Astrocyte (in vitro differentiated cells and primary cell): ENCODE measurements at regions not wholly inside any gene's neighbourhood (a gene's known extent, or its start where the extent isn't known, plus 50 kb on each side); places are given as distances from the start of the nearest gene placed in this dataset.

Source experiments
- DNase-seq: peaks from one replicate; pipeline ENCODE4 v3.0.0-alpha.2; 2010; ENCODE audit warnings: low read depth
- FAIRE-seq: peaks from 2 replicates; lab custom pipeline; 2011; peaks lifted over from hg19 to GRCh38; lab: Jason Lieb, UNC
- H2AFZ ChIP-seq: 2 replicates; pipeline ENCODE4 v1.6.0; 2012; ENCODE audit warnings: low read depth, low read length, inconsistent platforms
- H3K27ac ChIP-seq: 2 replicates; pipeline ENCODE4 v1.5.1; 2011; ENCODE audit warnings: low read depth, low read length, inconsistent platforms
- H3K27me3 ChIP-seq: 2 replicates; pipeline ENCODE4 v1.6.0; 2011; ENCODE audit warnings: low read length, inconsistent platforms; ENCODE audit not compliant: insufficient read depth
- H3K36me3 ChIP-seq: 2 replicates; pipeline ENCODE4 v1.5.1; 2011; ENCODE audit warnings: low read length, inconsistent platforms; ENCODE audit not compliant: insufficient read depth
- H3K4me1 ChIP-seq: 2 replicates; pipeline ENCODE4 v1.5.1; 2011; ENCODE audit warnings: low read length, inconsistent platforms; ENCODE audit not compliant: insufficient read depth
- H3K4me2 ChIP-seq: 2 replicates; pipeline ENCODE4 v1.6.0; 2012; ENCODE audit warnings: low read length, inconsistent platforms
- H3K4me3 ChIP-seq: 2 replicates; pipeline ENCODE4 v1.5.1; 2011; ENCODE audit warnings: low read depth, mild to moderate bottlenecking, low read length, inconsistent platforms; ENCODE audit not compliant: insufficient read depth
- H3K79me2 ChIP-seq: 2 replicates; pipeline ENCODE4 v1.6.0; 2012; ENCODE audit warnings: mild to moderate bottlenecking, low read length, inconsistent platforms; ENCODE audit not compliant: insufficient read depth
- H3K9ac ChIP-seq: 2 replicates; pipeline ENCODE4 v1.6.0; 2012; ENCODE audit warnings: mild to moderate bottlenecking, low read length, inconsistent platforms
- H3K9me3 ChIP-seq: 2 replicates; pipeline ENCODE4 v1.5.1; 2012; ENCODE audit warnings: low read depth, mild to moderate bottlenecking, low read length, inconsistent platforms; ENCODE audit not compliant: insufficient read depth
- H4K20me1 ChIP-seq: 2 replicates; pipeline ENCODE4 v1.6.0; 2012; ENCODE audit warnings: low read length, inconsistent platforms; ENCODE audit not compliant: insufficient read depth
- H3K27ac Mint-ChIP-seq: one replicate; pipeline ENCODE4 v1.8.0; 2021; ENCODE audit warnings: mild to moderate bottlenecking, mixed read lengths; ENCODE audit not compliant: unreplicated experiment
- H3K27me3 Mint-ChIP-seq: one replicate; pipeline ENCODE4 v1.8.0; 2021; ENCODE audit warnings: low read depth, mixed read lengths; ENCODE audit not compliant: unreplicated experiment
- H3K36me3 Mint-ChIP-seq: one replicate; pipeline ENCODE4 v1.8.0; 2021; ENCODE audit warnings: low read depth, mixed read lengths; ENCODE audit not compliant: unreplicated experiment
- H3K4me1 Mint-ChIP-seq: one replicate; pipeline ENCODE4 v1.8.0; 2021; ENCODE audit warnings: low read depth, mixed read lengths; ENCODE audit not compliant: unreplicated experiment
- H3K4me3 Mint-ChIP-seq: one replicate; pipeline ENCODE4 v1.8.0; 2021; ENCODE audit warnings: mild to moderate bottlenecking, moderate library complexity, mixed read lengths; ENCODE audit not compliant: unreplicated experiment
- H3K9me3 Mint-ChIP-seq: one replicate; pipeline ENCODE4 v1.8.0; 2021; ENCODE audit warnings: mild to moderate bottlenecking, mixed read lengths; ENCODE audit not compliant: unreplicated experiment
- CTCF ChIP-seq: IDR thresholded peaks from 2 replicates; pipeline ENCODE4 v1.5.1; 2011; ENCODE audit warnings: low read depth, mild to moderate bottlenecking, inconsistent platforms, low read length, moderate library complexity; ENCODE audit not compliant: insufficient read depth
- EZH2 ChIP-seq: IDR thresholded peaks from 2 replicates; pipeline ENCODE4 v1.6.1; 2012; ENCODE audit warnings: mild to moderate bottlenecking, low read length, inconsistent platforms; ENCODE audit not compliant: insufficient read depth

DNA sequence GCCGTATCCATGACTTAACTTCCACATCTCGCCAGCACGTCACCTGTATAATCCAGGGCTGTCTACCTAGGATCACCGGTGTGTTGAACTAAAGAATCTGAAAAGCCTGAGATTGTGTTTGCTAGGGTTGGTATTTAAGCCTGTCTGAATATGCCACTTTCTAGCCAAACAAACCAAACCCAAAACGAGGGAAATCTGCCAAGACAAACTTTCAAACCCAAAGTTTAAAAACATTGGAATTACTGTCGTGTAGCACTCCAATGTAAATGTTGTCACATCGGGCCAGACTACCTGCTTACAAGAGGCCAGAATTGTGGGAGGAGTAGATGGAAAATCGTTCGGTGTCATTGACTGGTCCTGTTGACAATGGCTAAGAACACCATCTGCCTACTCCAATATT is 747.8 kb downstream of the EFNB2 start:
- TF ChIP-seq CTCF (no peak), EZH2 (no peak)
- H3K27me3 ChIP-seq = no peaks in the 10 kb centered on the region
- Mint-ChIP-seq H3K27me3 (no peaks in the 10 kb centered on the region), H3K36me3 (no peaks in the 10 kb centered on the region), H3K4me1 (peaks cover 1% of the 10 kb centered on the region), H3K4me3 (no peak overlapping the region), H3K9me3 (no peaks in the 10 kb centered on the region), H3K27ac (no peak overlapping the region)
- no peaks in the 10 kb centered on the region for H3K79me2 ChIP-seq
- no peak for FAIRE-seq
- no peaks in the 10 kb centered on the region for H3K36me3 ChIP-seq
- H4K20me1 ChIP-seq = no peaks in the 10 kb centered on the region
- DNase-seq = no peak
- H3K4me1 ChIP-seq = no peaks in the 10 kb centered on the region
- H3K9me3 ChIP-seq = no peaks in the 10 kb centered on the region
- no peak overlapping the region for H3K4me2 ChIP-seq
- no peak overlapping the region for H3K27ac ChIP-seq
- no peak overlapping the region for H3K9ac ChIP-seq
- no peak overlapping the region for H3K4me3 ChIP-seq
- H2AFZ ChIP-seq = no peak overlapping the region

DNA sequence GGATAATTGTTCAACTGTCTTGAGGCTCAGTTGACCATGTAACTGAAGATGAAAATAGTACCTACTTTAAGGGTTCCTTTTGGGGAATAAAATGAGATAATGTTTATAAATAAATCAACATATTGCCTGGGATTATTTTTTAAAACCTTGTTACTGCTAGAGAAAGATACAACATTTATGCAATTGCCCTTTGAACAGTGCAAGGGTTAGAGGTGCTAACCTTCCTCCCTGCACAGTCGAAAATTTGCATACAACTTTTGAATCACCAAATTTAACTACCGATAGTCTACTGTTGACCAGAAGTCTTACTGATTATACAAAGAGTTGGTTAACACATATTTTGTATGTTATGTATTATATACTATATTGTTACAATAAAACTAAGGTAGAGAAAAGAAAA is 750.0 kb downstream of the EFNB2 start:
- H3K27ac ChIP-seq = no peak overlapping the region
- FAIRE-seq (no peak), DNase-seq (no peak)
- Mint-ChIP-seq H3K9me3 (no peaks in the 10 kb centered on the region), H3K27ac (no peak overlapping the region), H3K36me3 (no peaks in the 10 kb centered on the region), H3K4me1 (peaks cover 1% of the 10 kb centered on the region), H3K27me3 (no peaks in the 10 kb centered on the region), H3K4me3 (no peak overlapping the region)
- no peak overlapping the region for H3K9ac ChIP-seq
- no peak overlapping the region for H3K4me2 ChIP-seq
- no peaks in the 10 kb centered on the region for H4K20me1 ChIP-seq
- H3K79me2 ChIP-seq = no peaks in the 10 kb centered on the region
- no peaks in the 10 kb centered on the region for H3K36me3 ChIP-seq
- H2AFZ ChIP-seq = no peak overlapping the region
- TF ChIP-seq CTCF (no peak), EZH2 (no peak)
- no peaks in the 10 kb centered on the region for H3K4me1 ChIP-seq
- H3K9me3 ChIP-seq = no peaks in the 10 kb centered on the region
- H3K4me3 ChIP-seq = no peak overlapping the region
- no peaks in the 10 kb centered on the region for H3K27me3 ChIP-seq

- no peaks in the 10 kb centered on the region for H3K36me3 ChIP-seq
- H2AFZ ChIP-seq = no peak overlapping the region
- no peak for TF ChIP-seq EZH2
- no peak for TF ChIP-seq CTCF
- no peaks in the 10 kb centered on the region for H3K27me3 ChIP-seq
- Mint-ChIP-seq H3K4me3 (no peak overlapping the region), H3K4me1 (peaks cover 5% of the 10 kb centered on the region), H3K27me3 (no peaks in the 10 kb centered on the region), H3K27ac (no peak overlapping the region), H3K9me3 (no peaks in the 10 kb centered on the region), H3K36me3 (no peaks in the 10 kb centered on the region)
- H3K4me2 ChIP-seq = no peak overlapping the region
- no peak overlapping the region for H3K27ac ChIP-seq
- no peaks in the 10 kb centered on the region for H3K4me1 ChIP-seq
- H3K4me3 ChIP-seq = no peak overlapping the region
- DNase-seq (no peak), FAIRE-seq (no peak)
- no peaks in the 10 kb centered on the region for H3K79me2 ChIP-seq
- no peaks in the 10 kb centered on the region for H4K20me1 ChIP-seq
- no peaks in the 10 kb centered on the region for H3K9me3 ChIP-seq
- H3K9ac ChIP-seq = no peak overlapping the region
These were observed 752.2 kb downstream of the EFNB2 start for GRCh38 chr13:105783261-105783660.
